ENCODE measurements at regions not wholly inside any gene's neighbourhood (a gene's known extent, or its start where the extent isn't known, plus 50 kb on each side); places are given as distances from the start of the nearest gene placed in this dataset.

- Histone ChIP-seq H3K9me3 (replicated peaks in 1 of 3) (no peaks in the 10 kb centered on the region), H3K27me3 (peaks cover 3% of the 10 kb centered on the region), H3K27ac (no peak overlapping the region), H3K4me1 (replicated peaks in 1 of 2) (no peaks in the 10 kb centered on the region), H3K36me3 (replicated peaks in 1 of 2) (no peaks in the 10 kb centered on the region), H3K4me3 (no peak overlapping the region)
- TF ChIP-seq CTCF (IDR thresholded peaks at IDR 0.05), result no peak
- TF ChIP-seq POLR2A (IDR thresholded peaks at IDR 0.05), result no peak
- intact Hi-C loops (cut with DNase I), result no loop called here
- 78 to 89% (median 81%) methylated on average over 9 to 10 of the region's 10 CpGs for WGBS, 4 donors
- DNase-seq, result peak in 2 of 7 donors; percentile 6 to 21
Observed at GRCh38 chr22:49404020-49404419, 423.7 kb downstream of the BRD1 start.

- Histone ChIP-seq H3K27me3 (peaks cover 3% of the 10 kb centered on the region), H3K9me3 (replicated peaks in 1 of 3) (no peaks in the 10 kb centered on the region), H3K36me3 (replicated peaks in 1 of 2) (no peaks in the 10 kb centered on the region), H3K27ac (no peak overlapping the region), H3K4me1 (replicated peaks in 1 of 2) (no peaks in the 10 kb centered on the region), H3K4me3 (no peak overlapping the region)
- intact Hi-C loops (cut with DNase I), result no loop called here
- DNase-seq, result peak in 2 of 7 donors; percentile 5
- TF ChIP-seq CTCF (IDR thresholded peaks at IDR 0.05) (no peak), POLR2A (IDR thresholded peaks at IDR 0.05) (no peak)
- WGBS, 4 donors, result 86 to 96% (median 92%) methylated on average over 6 of the region's 6 CpGs
Observed at GRCh38 chr22:49403102-49403501, 424.6 kb downstream of the BRD1 start.

GRCh38 chr22:49402169-49402568 is 425.5 kb downstream of the BRD1 start:
- 62 to 69% (median 65%) methylated on average over 12 of the region's 12 CpGs for WGBS, 4 donors
- peak in 2 of 7 donors; percentile 2 to 10 for DNase-seq
- no peaks in the 10 kb centered on the region for H3K36me3 ChIP-seq (replicated peaks in 1 of 2)

GRCh38 chr22:49400941-49401598 is 426.6 kb downstream of the BRD1 start:
- peak in 1 of 7 donors; percentile 25 for DNase-seq
- H3K27ac ChIP-seq, result no peak overlapping the region
- H3K27me3 ChIP-seq, result peaks cover 8% of the 10 kb centered on the region
- H3K4me1 ChIP-seq (replicated peaks in 1 of 2), result no peaks in the 10 kb centered on the region
- no peaks in the 10 kb centered on the region for H3K9me3 ChIP-seq (replicated peaks in 1 of 3)
- intact Hi-C loops (cut with DNase I), result no loop called here
- WGBS, 4 donors, result 65 to 73% (median 69%) methylated on average over 15 to 16 of the region's 16 CpGs
- no peak overlapping the region for H3K4me3 ChIP-seq
- H3K36me3 ChIP-seq (replicated peaks in 1 of 2), result no peaks in the 10 kb centered on the region
- TF ChIP-seq POLR2A (IDR thresholded peaks at IDR 0.05) (no peak), CTCF (IDR thresholded peaks at IDR 0.05) (no peak)

More at GRCh38 chr22:49402169-49402568, 425.5 kb downstream of the BRD1 start:
- Histone ChIP-seq H3K27me3 (peaks cover 3% of the 10 kb centered on the region), H3K4me3 (no peak overlapping the region), H3K4me1 (replicated peaks in 1 of 2) (no peaks in the 10 kb centered on the region), H3K27ac (no peak overlapping the region), H3K9me3 (replicated peaks in 1 of 3) (no peaks in the 10 kb centered on the region)
- TF ChIP-seq POLR2A (IDR thresholded peaks at IDR 0.05) (no peak), CTCF (IDR thresholded peaks at IDR 0.05) (no peak)
- intact Hi-C loops (cut with DNase I), result no loop called here

Data from adrenal gland (tissue), 9 donors.